ENCODE measurements at regions not wholly inside any gene's neighbourhood (a gene's known extent, or its start where the extent isn't known, plus 50 kb on each side); places are given as distances from the start of the nearest gene placed in this dataset.

DNA sequence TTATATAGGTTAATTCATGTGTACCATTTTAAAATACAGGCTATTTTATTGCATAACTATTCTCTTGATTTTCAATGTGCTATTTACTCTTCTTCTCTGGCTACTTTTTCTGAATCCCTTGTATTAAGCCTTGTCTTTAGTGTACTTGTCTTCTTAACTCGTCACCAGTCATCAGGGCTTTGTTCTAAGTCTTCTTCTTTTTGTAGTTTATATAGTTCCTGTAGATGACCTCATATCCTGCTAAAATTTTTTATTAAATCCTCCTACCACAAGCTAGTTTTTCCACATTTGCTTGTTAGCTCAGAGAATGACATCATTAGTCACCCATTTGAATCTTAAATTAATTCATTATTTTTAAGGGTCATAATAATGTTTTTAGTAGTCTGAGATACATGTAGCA is 1281.9 kb downstream of the KCNT2 start:
- POLR2A ChIA-PET = no interaction called here

DNA sequence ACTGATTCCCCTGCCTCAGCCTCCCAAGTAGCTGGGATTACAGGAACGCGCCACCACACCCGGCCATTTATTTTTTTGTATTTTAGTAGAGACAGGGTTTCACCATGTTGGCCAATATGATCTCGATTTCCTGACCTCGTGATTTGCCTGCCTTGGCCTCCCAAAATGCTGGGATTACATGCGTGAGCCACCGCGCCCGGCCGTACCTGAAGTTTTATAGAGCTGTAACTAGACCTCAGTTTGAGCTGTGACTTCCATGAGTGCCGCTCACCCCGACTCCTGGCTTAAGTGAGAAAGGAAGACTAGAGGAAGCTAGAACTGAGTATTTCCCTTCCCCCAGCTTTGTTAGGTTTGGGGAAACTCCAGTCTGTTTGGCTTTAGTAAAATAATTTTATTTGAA is 1283.1 kb downstream of the KCNT2 start:
- Histone ChIP-seq H3K4me3 (replicated peaks in 1 of 2; ENCODE audit: low read depth in 1 of 2, low read length in 2 of 2) (no peak overlapping the region), H3K4me2 (ENCODE audit: low read length) (no peak overlapping the region), H3K9me2 (ENCODE audit: insufficient read depth) (no peaks in the 10 kb centered on the region), H3K36me3 (ENCODE audit: control insufficient read depth in 1 of 2, insufficient read depth in 2 of 2, low read length in 2 of 2) (no peaks in the 10 kb centered on the region), H3K27me3 (ENCODE audit: insufficient read depth, low read length) (no peaks in the 10 kb centered on the region), H2AFZ (ENCODE audit: low read depth, low read length, poor library complexity, severe bottlenecking) (no peak overlapping the region), H3K79me2 (ENCODE audit: insufficient read depth, low read length) (no peaks in the 10 kb centered on the region), H3K9ac (ENCODE audit: low read length) (no peak overlapping the region), H3K4me1 (ENCODE audit: control insufficient read depth in 1 of 2, insufficient read depth in 2 of 2, low read length in 2 of 2) (no peaks in the 10 kb centered on the region), H3K9me3 (ENCODE audit: control insufficient read depth in 1 of 2, insufficient read depth in 1 of 2, low read depth in 1 of 2, low read length in 2 of 2) (no peaks in the 10 kb centered on the region), H4K20me1 (ENCODE audit: insufficient read depth) (no peaks in the 10 kb centered on the region), H3K27ac (ENCODE audit: low read depth, low read length) (no peak overlapping the region)
- no peak for DNase-seq (ENCODE audit: low read depth, low spot score)
- BruUV-seq (replicated peaks) = no TSS peak
- POLR2A ChIA-PET = no interaction called here
- RAD21 ChIA-PET (ENCODE audit: low non-redundant PET in 1 of 2, low total read pairs in 2 of 2, uncharacterized antibody in 2 of 2, unreplicated experiment in 2 of 2) = no interaction called here
- CTCF ChIA-PET = no interaction called here
- no peak for TF ChIP-seq SP1 (IDR thresholded peaks at IDR 0.05; ENCODE audit: low read depth)
- no peak for TF ChIP-seq TCF7L2 (IDR thresholded peaks at IDR 0.05; ENCODE audit: borderline replicate concordance, extremely low read depth, insufficient read depth, insufficient read length)
- TF ChIP-seq, protein P1, sequence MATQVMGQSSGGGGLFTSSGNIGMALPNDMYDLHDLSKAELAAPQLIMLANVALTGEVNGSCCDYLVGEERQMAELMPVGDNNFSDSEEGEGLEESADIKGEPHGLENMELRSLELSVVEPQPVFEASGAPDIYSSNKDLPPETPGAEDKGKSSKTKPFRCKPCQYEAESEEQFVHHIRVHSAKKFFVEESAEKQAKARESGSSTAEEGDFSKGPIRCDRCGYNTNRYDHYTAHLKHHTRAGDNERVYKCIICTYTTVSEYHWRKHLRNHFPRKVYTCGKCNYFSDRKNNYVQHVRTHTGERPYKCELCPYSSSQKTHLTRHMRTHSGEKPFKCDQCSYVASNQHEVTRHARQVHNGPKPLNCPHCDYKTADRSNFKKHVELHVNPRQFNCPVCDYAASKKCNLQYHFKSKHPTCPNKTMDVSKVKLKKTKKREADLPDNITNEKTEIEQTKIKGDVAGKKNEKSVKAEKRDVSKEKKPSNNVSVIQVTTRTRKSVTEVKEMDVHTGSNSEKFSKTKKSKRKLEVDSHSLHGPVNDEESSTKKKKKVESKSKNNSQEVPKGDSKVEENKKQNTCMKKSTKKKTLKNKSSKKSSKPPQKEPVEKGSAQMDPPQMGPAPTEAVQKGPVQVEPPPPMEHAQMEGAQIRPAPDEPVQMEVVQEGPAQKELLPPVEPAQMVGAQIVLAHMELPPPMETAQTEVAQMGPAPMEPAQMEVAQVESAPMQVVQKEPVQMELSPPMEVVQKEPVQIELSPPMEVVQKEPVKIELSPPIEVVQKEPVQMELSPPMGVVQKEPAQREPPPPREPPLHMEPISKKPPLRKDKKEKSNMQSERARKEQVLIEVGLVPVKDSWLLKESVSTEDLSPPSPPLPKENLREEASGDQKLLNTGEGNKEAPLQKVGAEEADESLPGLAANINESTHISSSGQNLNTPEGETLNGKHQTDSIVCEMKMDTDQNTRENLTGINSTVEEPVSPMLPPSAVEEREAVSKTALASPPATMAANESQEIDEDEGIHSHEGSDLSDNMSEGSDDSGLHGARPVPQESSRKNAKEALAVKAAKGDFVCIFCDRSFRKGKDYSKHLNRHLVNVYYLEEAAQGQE (IDR thresholded peaks at IDR 0.05; ENCODE audit: low read depth) = no peak
- TF ChIP-seq, protein P2, sequence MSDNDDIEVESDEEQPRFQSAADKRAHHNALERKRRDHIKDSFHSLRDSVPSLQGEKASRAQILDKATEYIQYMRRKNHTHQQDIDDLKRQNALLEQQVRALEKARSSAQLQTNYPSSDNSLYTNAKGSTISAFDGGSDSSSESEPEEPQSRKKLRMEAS (IDR thresholded peaks at IDR 0.05) = no peak
- TF ChIP-seq POLR2A (IDR thresholded peaks at IDR 0.05; ENCODE audit: borderline replicate concordance, extremely low read depth, insufficient read depth, insufficient read length) = no peak
- TF ChIP-seq, protein P3, sequence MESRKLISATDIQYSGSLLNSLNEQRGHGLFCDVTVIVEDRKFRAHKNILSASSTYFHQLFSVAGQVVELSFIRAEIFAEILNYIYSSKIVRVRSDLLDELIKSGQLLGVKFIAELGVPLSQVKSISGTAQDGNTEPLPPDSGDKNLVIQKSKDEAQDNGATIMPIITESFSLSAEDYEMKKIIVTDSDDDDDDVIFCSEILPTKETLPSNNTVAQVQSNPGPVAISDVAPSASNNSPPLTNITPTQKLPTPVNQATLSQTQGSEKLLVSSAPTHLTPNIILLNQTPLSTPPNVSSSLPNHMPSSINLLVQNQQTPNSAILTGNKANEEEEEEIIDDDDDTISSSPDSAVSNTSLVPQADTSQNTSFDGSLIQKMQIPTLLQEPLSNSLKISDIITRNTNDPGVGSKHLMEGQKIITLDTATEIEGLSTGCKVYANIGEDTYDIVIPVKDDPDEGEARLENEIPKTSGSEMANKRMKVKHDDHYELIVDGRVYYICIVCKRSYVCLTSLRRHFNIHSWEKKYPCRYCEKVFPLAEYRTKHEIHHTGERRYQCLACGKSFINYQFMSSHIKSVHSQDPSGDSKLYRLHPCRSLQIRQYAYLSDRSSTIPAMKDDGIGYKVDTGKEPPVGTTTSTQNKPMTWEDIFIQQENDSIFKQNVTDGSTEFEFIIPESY (IDR thresholded peaks at IDR 0.05; ENCODE audit: extremely low read depth, insufficient replicate concordance, low read length) = no peak
- no peak for TF ChIP-seq CEBPB (IDR thresholded peaks at IDR 0.05; ENCODE audit: low read depth)
- TF ChIP-seq ELF1 (IDR thresholded peaks at IDR 0.05; ENCODE audit: borderline replicate concordance, low read depth) = no peak
- no peak for TF ChIP-seq ZFX (IDR thresholded peaks at IDR 0.05)
- no peak for TF ChIP-seq EGR1 (IDR thresholded peaks at IDR 0.05; ENCODE audit: low read depth)
- TF ChIP-seq JUND (IDR thresholded peaks at IDR 0.05) = no peak
- TF ChIP-seq FOSL1 (IDR thresholded peaks at IDR 0.05; ENCODE audit: low read depth) = no peak
- no peak for TF ChIP-seq EZH2 (IDR thresholded peaks at IDR 0.05)
- TF ChIP-seq, protein P4, sequence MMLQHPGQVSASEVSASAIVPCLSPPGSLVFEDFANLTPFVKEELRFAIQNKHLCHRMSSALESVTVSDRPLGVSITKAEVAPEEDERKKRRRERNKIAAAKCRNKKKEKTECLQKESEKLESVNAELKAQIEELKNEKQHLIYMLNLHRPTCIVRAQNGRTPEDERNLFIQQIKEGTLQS (IDR thresholded peaks at IDR 0.05) = no peak
- TF ChIP-seq CBX3 (IDR thresholded peaks at IDR 0.05; ENCODE audit: low read depth) = no peak
- no peak for TF ChIP-seq POLR2AphosphoS5 (IDR thresholded peaks at IDR 0.05; ENCODE audit: low read depth, low read length)
- TF ChIP-seq YY1 (IDR thresholded peaks at IDR 0.05; ENCODE audit: extremely low read depth, insufficient replicate concordance, low read depth, low read length) = no peak
- intact Hi-C loops (cut with micrococcal nuclease) = no loop called here
- no peak for ATAC-seq

More for the DNA sequence above, 1281.9 kb downstream of the KCNT2 start:
- RAD21 ChIA-PET (ENCODE audit: low non-redundant PET in 1 of 2, low total read pairs in 2 of 2, uncharacterized antibody in 2 of 2, unreplicated experiment in 2 of 2) = no interaction called here
- no peaks in the 10 kb centered on the region for H3K36me3 ChIP-seq (ENCODE audit: control insufficient read depth in 1 of 2, insufficient read depth in 2 of 2, low read length in 2 of 2)
- no TSS peak for BruUV-seq (replicated peaks)
- H3K27me3 ChIP-seq (ENCODE audit: insufficient read depth, low read length) = no peaks in the 10 kb centered on the region
- no peak for ATAC-seq
- TF ChIP-seq SP1 (IDR thresholded peaks at IDR 0.05; ENCODE audit: low read depth) (no peak), CBX3 (IDR thresholded peaks at IDR 0.05; ENCODE audit: low read depth) (no peak), ELF1 (IDR thresholded peaks at IDR 0.05; ENCODE audit: borderline replicate concordance, low read depth) (no peak), EZH2 (IDR thresholded peaks at IDR 0.05) (no peak)
- no peak for DNase-seq (ENCODE audit: low read depth, low spot score)
- CTCF ChIA-PET = no interaction called here
- no peaks in the 10 kb centered on the region for H3K9me2 ChIP-seq (ENCODE audit: insufficient read depth)
- no peaks in the 10 kb centered on the region for H3K79me2 ChIP-seq (ENCODE audit: insufficient read depth, low read length)
- H3K9ac ChIP-seq (ENCODE audit: low read length) = no peak overlapping the region
- no peaks in the 10 kb centered on the region for H3K4me1 ChIP-seq (ENCODE audit: control insufficient read depth in 1 of 2, insufficient read depth in 2 of 2, low read length in 2 of 2)
- H4K20me1 ChIP-seq (ENCODE audit: insufficient read depth) = no peaks in the 10 kb centered on the region
- H2AFZ ChIP-seq (ENCODE audit: low read depth, low read length, poor library complexity, severe bottlenecking) = no peak overlapping the region
- no peak overlapping the region for H3K4me2 ChIP-seq (ENCODE audit: low read length)
- intact Hi-C loops (cut with micrococcal nuclease) = no loop called here
- no peak overlapping the region for H3K27ac ChIP-seq (ENCODE audit: low read depth, low read length)
- no peaks in the 10 kb centered on the region for H3K9me3 ChIP-seq (ENCODE audit: control insufficient read depth in 1 of 2, insufficient read depth in 1 of 2, low read depth in 1 of 2, low read length in 2 of 2)
- no peak overlapping the region for H3K4me3 ChIP-seq (replicated peaks in 1 of 2; ENCODE audit: low read depth in 1 of 2, low read length in 2 of 2)

Measured in HCT116 (cell line).